ENCODE measurements at regions not wholly inside any gene's neighbourhood (a gene's known extent, or its start where the extent isn't known, plus 50 kb on each side); places are given as distances from the start of the nearest gene placed in this dataset.
"Not testable (repeated sequence)": the region's sequence is repeated elsewhere in the genome, so short reads cannot be mapped to it uniquely, and the experiment has no call there.

DNA sequence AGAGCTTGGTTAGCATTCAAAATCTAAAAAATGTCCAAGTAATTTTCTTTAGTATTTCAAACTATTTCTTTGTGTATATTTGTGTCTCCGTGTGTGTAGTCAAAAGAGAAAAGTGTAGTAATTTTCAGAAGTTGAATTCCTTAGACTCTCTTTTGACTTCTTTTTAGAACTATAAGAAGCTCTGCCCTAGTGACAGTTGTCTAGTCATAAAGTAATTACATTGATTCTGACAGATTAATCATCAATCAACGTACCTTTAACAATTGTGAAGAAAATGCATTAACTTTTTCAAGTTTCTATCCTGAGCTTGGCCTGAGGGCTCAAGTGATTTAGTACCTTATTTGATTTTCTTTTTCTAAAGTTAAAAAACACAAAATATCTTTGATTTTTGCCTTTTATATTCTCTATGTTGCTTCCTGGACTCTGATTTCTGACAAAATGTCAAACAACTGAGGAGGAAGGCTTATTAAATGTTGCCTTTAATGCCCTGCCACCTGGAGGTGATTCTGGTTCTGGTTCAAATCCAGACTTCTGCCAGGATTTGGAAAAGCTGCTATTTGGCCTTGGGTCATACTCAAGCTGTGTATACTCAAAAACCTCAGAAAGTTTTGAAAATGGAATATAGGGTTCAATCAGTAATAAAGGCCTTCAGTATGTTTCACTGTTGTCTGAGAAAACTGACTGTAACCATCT is 653.6 kb downstream of the NSUN3 start:
- no peak for DNase-seq

DNA sequence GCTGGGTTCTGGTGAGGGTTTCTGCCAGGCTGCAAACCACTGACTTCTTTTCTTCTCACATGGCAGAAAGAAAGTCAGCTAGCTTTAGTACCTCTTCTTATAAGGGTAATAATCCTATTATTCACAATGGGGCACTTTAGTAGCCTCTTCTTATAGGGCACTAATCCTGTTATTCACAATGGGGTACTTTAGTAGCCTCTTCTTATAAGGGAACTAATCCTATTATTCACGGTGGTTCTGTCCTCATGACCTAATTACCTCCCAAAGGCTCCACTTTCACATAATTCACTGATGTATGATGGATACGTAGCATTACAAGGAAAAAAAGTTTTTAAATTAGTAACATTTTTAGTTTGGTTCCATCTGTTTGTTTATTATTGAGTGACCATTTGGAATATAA is 671.3 kb downstream of the NSUN3 start:
- DNase-seq = no peak

DNA sequence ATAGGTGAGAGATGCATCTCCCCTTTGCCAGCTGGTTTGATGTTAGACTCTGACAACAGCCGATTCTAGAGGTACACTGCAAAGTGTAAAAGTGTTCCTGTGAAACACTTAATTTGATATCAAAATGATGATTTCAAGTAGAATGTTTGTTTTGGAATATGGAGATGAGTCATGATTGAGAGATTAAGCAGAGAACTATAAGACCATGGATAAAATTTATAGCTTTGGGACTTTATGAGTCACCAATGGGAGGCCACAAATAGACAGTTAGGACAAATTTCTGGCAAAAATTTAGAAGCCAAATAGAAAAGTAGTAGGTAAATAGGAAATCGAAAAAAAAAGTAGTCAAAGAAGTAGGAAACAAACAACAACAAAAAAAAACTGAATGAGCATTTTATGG is 672.5 kb downstream of the NSUN3 start:
- no peak for DNase-seq

DNA sequence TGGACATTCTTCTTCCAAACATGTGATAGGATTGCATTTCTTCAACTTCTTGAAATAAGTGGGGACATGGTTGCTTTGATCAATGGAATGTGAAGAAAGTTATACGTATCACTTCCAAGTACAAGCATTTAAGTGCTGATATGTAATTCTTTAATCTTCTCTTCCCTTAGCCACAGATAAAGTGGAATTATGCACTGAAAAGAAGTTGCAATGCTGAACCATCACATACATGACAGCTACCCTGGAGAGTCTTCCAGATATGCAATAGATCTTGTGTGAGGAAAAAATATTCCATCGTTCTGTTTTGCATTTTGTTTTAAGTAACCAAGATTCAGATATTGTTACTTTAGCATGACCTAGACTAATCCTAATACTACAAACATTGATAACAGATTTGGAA is 674.3 kb downstream of the NSUN3 start:
- no peak for DNase-seq

DNA sequence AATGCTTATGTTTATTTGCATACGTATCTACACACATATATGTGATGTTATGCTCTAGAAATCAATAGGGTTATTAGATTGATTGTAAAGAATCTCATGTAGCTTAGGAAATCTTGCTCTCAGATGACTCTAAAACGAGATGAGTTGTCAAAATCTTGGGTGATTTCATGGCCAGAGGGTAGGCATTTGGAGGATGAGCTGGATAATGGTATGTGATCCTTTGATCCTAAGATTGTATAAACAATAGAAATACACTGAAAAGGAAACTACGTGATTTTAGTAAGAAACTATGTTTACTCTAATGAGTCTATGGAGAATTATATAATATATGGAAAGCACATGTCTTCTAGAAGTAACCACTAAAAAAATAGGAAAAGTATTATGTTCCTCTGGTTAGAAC is 676.6 kb downstream of the NSUN3 start:
- no peak for DNase-seq

DNA sequence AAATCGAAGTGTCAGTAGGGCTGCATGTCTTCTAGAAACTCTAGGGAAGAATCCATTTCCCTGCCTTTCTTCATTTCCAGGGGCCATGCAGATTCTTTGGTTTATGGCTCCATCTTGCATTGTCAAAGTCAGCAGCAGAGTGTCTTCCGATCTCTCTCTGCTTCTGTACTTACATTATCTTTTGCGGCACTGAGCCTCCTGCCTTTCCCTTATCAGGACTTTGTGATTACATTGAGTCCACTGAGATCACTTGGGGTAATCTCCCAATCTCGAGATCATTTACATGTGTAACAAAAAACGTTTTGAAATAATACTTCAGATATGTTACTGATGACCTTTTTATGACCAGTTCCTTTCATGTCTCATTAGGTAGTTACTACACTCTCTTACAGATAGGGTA is 695.9 kb downstream of the NSUN3 start:
- no peak for DNase-seq

- DNase-seq = no peak
Measured at GRCh38 chr3:94772402-94772801, 709.5 kb downstream of the NSUN3 start.

- no peak for DNase-seq
Measured at GRCh38 chr3:94775746-94776145, 712.9 kb downstream of the NSUN3 start.

GRCh38 chr3:94776401-94776915 is 713.6 kb downstream of the NSUN3 start:
- DNase-seq = no peak

DNA sequence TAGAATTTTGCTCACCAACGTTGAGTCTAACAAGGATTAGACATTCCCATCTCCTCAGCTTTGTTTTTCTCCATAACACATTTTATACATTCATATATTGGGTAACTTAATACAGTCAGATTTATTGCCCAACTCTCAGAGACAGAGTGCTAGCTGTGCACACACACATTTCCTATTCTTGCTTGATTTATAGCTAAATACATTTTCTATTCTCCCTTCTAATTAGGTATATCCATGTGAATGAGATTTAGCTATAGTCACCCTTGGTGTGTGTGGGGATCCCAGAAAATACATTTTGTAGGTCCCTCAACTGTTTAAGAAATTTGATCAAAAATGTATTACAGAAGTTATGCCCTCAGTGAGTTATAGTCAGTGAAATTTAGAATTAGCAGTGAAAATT is 715.4 kb downstream of the NSUN3 start:
- no peak for DNase-seq

DNA sequence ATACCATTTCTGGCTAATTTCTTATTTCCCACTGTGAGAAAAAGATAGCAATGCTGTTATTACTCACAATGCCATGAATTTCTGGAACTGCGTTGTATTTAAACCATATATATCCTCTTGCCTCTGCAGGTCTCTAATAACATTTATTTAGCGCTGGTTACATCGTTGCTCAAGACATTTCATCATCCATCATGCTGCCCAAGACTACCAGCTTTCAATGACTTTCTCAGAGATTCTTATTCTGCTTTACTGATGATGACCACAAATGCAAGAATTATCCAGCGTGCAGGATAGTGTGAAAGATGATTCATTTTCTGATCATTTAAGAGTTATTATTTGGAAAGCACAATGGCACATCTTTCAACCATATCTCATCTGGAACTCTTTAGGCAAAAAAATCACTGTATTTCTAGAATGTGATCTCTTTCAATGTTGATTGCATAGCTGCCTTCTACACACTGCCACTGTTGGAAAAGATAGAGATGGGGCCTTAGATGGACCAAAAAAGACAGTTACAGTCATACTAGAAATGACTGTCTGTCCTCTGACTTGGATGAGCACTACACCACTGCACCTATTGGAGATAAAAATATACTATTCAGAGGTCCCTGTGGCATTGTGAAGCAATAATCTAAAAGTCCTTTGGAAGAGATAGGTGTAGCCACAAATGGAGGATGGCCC is 716.1 kb downstream of the NSUN3 start:
- no peak for DNase-seq

- DNase-seq = no peak
Measured at GRCh38 chr3:94779699-94780098, 716.8 kb downstream of the NSUN3 start.

- no peak for DNase-seq
Measured at GRCh38 chr3:94784274-94784673, 721.4 kb downstream of the NSUN3 start.

GRCh38 chr3:94787066-94787465 is 724.2 kb downstream of the NSUN3 start:
- no peak for DNase-seq

DNA sequence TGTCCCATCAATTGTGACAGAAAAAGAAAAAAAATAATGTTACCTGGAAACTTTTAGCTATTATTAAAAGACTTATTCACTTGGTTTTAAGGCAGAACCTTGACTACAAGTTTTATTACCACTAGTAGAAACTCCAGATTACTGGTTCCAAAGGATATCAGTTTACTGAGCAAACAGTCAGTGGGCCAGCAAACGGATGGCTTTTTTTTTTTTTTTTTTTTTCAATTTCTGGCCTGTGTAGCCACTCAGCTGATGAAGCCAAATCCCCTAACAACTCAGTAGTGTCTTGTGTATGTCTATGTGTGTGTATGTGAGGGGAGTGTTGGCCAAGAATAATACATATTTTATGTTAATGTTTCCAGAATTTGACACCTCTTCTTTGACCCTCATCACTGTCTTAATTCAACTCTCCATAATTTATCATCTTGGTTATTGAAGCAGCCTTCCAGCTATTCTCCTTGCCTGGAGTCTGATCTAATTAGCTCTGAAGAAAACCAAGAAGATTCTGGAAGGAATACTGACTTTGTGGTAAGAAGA is 724.9 kb downstream of the NSUN3 start:
- no peak for DNase-seq

GRCh38 chr3:94794563-94794962 is 731.7 kb downstream of the NSUN3 start:
- DNase-seq = no peak

- DNase-seq = no peak
Measured at GRCh38 chr3:94799420-94800060, 736.7 kb downstream of the NSUN3 start.

DNA sequence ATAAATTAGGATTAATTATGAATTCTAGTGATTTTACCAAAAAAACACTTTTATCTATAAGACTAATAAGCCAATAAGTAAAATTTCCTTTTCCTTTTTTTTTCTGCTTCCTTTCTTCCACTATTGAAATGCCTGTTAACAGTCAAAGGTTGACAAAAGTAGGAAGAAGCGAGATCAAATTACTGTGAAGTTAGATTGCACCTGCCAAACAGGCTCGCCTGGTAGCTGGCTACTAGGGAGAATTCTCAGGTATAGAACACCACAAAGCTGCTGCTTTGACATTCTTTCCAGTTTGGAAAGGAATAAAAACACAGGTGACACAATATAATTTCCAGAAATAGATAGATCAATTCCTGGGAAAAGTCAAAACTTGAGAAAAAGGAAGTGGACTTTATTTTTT is 749.0 kb downstream of the NSUN3 start:
- no peak for DNase-seq

- no peak for DNase-seq
Measured at GRCh38 chr3:94821241-94821640, 758.4 kb downstream of the NSUN3 start.

DNA sequence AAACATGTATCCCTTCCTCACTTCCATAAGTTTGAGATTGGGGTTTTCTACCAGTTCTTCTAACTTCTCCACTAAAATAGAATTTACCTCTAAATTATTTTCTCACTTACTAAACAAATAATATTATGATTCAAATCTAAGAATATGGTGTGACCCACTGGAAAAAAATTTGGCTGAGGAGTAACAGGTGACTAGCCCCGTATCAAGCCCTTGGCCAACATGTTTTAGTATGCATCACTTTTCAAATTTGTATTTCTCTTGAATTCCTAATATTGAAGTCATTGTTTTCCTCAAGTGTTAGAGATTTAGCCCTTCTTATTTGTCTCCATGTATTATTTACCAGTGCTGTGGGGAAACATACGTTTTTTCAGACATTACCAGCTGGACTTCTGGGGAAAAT is 759.4 kb downstream of the NSUN3 start:
- no peak for DNase-seq

DNA sequence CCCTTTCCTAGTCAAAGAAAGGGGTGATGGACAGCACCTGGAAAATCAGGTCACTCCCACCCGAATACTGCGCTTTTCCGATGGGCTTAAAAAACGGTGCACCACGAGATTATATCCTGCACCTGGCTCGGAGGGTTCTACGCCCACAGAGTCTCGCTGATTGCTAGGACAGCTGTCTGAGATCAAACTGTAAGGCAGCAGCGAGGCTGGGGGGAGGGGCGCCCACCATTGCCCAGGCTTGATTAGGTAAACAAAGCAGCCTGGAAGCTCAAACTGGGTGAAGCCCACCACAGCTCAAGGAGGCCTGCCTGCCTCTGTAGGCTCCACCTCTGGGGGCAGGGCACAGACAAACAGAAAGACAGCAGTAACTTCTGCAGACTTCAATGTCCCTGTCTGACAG is 783.4 kb downstream of the NSUN3 start:
- not testable (repeated sequence) for DNase-seq

- no peak for DNase-seq
Measured at GRCh38 chr3:94862703-94863102, 799.8 kb downstream of the NSUN3 start.

DNA sequence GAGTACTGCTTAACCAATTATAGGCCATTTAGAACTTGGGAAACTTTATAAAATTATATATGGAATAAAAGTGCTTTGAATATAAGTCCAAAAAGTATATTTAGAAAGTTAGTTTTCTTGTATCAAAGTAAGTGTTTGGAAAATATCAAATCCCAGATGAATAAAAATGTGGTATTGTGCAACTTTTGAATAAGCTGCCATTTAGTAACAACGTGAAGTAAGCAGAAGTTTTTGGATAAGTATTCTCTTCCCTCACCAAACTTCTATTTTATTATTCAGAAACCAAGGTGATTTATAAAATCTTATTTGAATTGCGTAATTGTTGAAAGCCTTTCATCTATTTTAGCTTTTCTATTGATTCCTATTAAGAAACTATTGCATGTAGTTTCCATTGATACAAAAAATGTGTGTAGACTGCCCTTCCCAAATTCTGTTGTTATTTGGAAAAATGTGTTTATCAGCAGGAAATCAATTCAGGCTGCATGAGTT is 806.2 kb downstream of the NSUN3 start:
- DNase-seq = no peak

DNA sequence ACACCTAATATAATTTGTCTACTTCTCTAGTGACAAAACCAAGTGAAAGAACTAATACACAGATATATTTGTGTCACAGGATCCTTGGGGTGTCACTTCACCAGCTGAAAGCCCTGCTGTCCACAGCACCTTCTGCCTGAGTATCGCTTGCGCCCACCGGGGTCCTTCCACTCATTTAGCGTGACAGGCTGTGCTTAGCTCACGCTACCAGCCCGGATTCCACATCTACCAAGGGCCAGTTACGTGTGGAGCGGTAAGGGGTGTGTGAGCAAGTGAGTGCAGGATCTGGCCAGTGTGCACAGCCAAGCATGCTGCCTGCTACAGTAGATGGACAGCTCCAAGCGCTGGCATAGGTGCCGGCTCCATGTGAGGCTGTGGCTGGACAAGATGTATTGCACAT is 810.9 kb downstream of the NSUN3 start:
- no peak for DNase-seq

Data from NCI-H1694 treated with DMSO at 0.1 percent for 48 hours (cell line).